ENCODE measurements at regions not wholly inside any gene's neighbourhood (a gene's known extent, or its start where the extent isn't known, plus 50 kb on each side); places are given as distances from the start of the nearest gene placed in this dataset.

DNA sequence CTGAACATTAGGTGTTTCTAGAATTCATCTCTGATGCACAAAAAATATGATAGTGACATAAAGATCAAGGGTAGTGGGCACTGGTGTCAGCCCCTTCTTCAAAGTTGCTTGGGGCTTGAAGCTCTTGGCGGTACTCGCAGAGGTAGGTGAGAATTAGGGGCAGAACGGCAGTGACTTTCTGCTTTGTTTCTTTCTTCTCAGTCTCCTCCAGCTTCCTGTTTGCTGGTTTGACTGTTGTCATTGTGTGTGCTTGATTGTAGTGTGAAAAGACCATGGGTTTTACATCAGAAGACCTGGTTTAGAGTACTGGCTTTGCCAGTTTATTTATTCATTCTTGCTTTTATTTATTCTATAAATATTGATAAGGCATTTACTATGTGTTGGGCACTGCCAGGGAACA lies 156.7 kb upstream of the PLET1 start:
- no TSS peak for BruUV-seq (replicated peaks)
- Histone ChIP-seq H3K9ac (replicated peaks; ENCODE audit: extremely low read depth, insufficient read depth, low read length) (no peak overlapping the region), H3K27me3 (ENCODE audit: control insufficient read depth in 2 of 2, insufficient read depth in 2 of 2, low read length in 2 of 2) (no peaks in the 10 kb centered on the region), H3K4me2 (ENCODE audit: insufficient read depth, low read length) (no peak overlapping the region), H3K4me1 (ENCODE audit: control insufficient read depth, extremely low read depth, insufficient read depth, low read length) (no peaks in the 10 kb centered on the region), H3K9me1 (replicated peaks; ENCODE audit: control insufficient read depth, extremely low read depth, insufficient read depth, low read length) (no peaks in the 10 kb centered on the region), H2AFZ (ENCODE audit: low read depth, low read length) (no peak overlapping the region), H3K27ac (ENCODE audit: insufficient read depth, low read depth, low read length) (no peak overlapping the region), H3K9me3 (replicated peaks; ENCODE audit: control insufficient read depth, insufficient read depth, low read length) (no peaks in the 10 kb centered on the region), H3K36me3 (ENCODE audit: control insufficient read depth in 2 of 2, extremely low read depth in 1 of 2, insufficient read depth in 2 of 2, low read length in 2 of 2) (no peaks in the 10 kb centered on the region), H3K4me3 (replicated peaks in 1 of 3; ENCODE audit: insufficient read depth in 1 of 3, low read depth in 1 of 3, low read length in 3 of 3) (no peak overlapping the region), H3K79me2 (ENCODE audit: control insufficient read depth, insufficient read depth, low read length) (no peaks in the 10 kb centered on the region), H4K20me1 (replicated peaks; ENCODE audit: control insufficient read depth, extremely low read depth, insufficient read depth, low read length) (no peaks in the 10 kb centered on the region)
- intact Hi-C loops (cut with micrococcal nuclease) = no loop called here
- no peak for FAIRE-seq
- POLR2A ChIA-PET = no interaction called here
- no peak for TF ChIP-seq GATA2 (IDR thresholded peaks at IDR 0.05; ENCODE audit: insufficient read depth, insufficient read length, low read depth, low read length)
- no peak for TF ChIP-seq POLR2AphosphoS5 (IDR thresholded peaks at IDR 0.05; ENCODE audit: insufficient read depth, low read depth, low read length)
- TF ChIP-seq, protein P1, sequence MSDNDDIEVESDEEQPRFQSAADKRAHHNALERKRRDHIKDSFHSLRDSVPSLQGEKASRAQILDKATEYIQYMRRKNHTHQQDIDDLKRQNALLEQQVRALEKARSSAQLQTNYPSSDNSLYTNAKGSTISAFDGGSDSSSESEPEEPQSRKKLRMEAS (IDR thresholded peaks at IDR 0.05; ENCODE audit: insufficient read depth, insufficient read length) = no peak
- dilution Hi-C loops (cut with MboI; ENCODE audit: extremely low pct_ligation_motif_present, low sequenced_read_pairs) = no loop called here
- CTCF ChIA-PET = no interaction called here
- DNase-seq (ENCODE audit: low read depth, low spot score) = no peak

DNA sequence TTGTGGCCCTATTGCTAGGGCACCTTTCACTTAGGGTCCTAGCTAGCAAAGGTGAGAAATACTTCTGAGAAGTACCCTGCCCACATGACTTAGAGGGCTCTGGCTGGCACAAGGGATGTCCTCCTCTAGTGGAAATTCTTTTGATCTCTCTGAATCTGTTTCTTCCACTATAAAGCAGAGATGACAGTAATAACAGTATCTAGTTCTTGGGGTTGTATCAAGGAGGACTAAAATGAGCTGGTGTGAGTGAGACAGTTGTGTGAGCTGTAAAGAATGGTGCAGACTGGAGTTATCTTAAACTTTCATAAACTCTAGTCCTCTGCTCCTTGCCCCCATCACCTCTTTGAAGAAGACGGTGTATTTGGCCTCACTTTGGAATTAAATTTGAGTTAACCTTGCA lies 157.8 kb upstream of the PLET1 start:
- intact Hi-C loops (cut with micrococcal nuclease) = no loop called here
- BruUV-seq (replicated peaks) = no TSS peak
- no peak overlapping the region for H2AFZ ChIP-seq (ENCODE audit: low read depth, low read length)
- H3K9me1 ChIP-seq (replicated peaks; ENCODE audit: control insufficient read depth, extremely low read depth, insufficient read depth, low read length) = no peaks in the 10 kb centered on the region
- ChIA-PET POLR2A (interaction anchor here (0.6 kb wide), 1 partner anchor 296 kb away, joined by 3 read pairs; no protein-coding TSS in a partner anchor), CTCF (interaction anchor here (0.8 to 1.3 kb wide), 2 partner anchors 9 to 21 kb away, joined by 3 read pairs; no protein-coding TSS in a partner anchor)
- H3K79me2 ChIP-seq (ENCODE audit: control insufficient read depth, insufficient read depth, low read length) = no peaks in the 10 kb centered on the region
- H3K4me2 ChIP-seq (ENCODE audit: insufficient read depth, low read length) = no peak overlapping the region
- H3K9me3 ChIP-seq (replicated peaks; ENCODE audit: control insufficient read depth, insufficient read depth, low read length) = no peaks in the 10 kb centered on the region
- TF ChIP-seq MYC (IDR thresholded peaks at IDR 0.05; ENCODE audit: low read depth, low read length) (no peak), GATA2 (IDR thresholded peaks at IDR 0.05; ENCODE audit: insufficient read depth, insufficient read length, low read depth, low read length) (no peak), EZH2 (IDR thresholded peaks at IDR 0.05; ENCODE audit: borderline replicate concordance, low read depth, low read length, severe bottlenecking) (no peak), POLR2AphosphoS5 (IDR thresholded peaks at IDR 0.05; ENCODE audit: insufficient read depth, low read depth, low read length) (no peak), FOS (IDR thresholded peaks at IDR 0.05; ENCODE audit: borderline replicate concordance, insufficient read depth, low read length) (no peak)
- TF ChIP-seq, protein P1 (IDR thresholded peaks at IDR 0.05; ENCODE audit: insufficient read depth, insufficient read length) = no peak
- TF ChIP-seq, protein P2, sequence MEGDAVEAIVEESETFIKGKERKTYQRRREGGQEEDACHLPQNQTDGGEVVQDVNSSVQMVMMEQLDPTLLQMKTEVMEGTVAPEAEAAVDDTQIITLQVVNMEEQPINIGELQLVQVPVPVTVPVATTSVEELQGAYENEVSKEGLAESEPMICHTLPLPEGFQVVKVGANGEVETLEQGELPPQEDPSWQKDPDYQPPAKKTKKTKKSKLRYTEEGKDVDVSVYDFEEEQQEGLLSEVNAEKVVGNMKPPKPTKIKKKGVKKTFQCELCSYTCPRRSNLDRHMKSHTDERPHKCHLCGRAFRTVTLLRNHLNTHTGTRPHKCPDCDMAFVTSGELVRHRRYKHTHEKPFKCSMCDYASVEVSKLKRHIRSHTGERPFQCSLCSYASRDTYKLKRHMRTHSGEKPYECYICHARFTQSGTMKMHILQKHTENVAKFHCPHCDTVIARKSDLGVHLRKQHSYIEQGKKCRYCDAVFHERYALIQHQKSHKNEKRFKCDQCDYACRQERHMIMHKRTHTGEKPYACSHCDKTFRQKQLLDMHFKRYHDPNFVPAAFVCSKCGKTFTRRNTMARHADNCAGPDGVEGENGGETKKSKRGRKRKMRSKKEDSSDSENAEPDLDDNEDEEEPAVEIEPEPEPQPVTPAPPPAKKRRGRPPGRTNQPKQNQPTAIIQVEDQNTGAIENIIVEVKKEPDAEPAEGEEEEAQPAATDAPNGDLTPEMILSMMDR (IDR thresholded peaks at IDR 0.05; ENCODE audit: extremely low read depth in 1 of 2, insufficient read depth in 1 of 2, low read depth in 1 of 2, low read length in 2 of 2) = no peak
- DNase-seq (ENCODE audit: low read depth, low spot score) (no peak), FAIRE-seq (no peak)
- H3K27me3 ChIP-seq (ENCODE audit: control insufficient read depth in 2 of 2, insufficient read depth in 2 of 2, low read length in 2 of 2) = no peaks in the 10 kb centered on the region
- no peak overlapping the region for H3K4me3 ChIP-seq (replicated peaks in 1 of 3; ENCODE audit: insufficient read depth in 1 of 3, low read depth in 1 of 3, low read length in 3 of 3)
- no peaks in the 10 kb centered on the region for H3K36me3 ChIP-seq (ENCODE audit: control insufficient read depth in 2 of 2, extremely low read depth in 1 of 2, insufficient read depth in 2 of 2, low read length in 2 of 2)
- H4K20me1 ChIP-seq (replicated peaks; ENCODE audit: control insufficient read depth, extremely low read depth, insufficient read depth, low read length) = no peaks in the 10 kb centered on the region
- H3K4me1 ChIP-seq (ENCODE audit: control insufficient read depth, extremely low read depth, insufficient read depth, low read length) = no peaks in the 10 kb centered on the region
- no peak overlapping the region for H3K27ac ChIP-seq (ENCODE audit: insufficient read depth, low read depth, low read length)
- H3K9ac ChIP-seq (replicated peaks; ENCODE audit: extremely low read depth, insufficient read depth, low read length) = no peak overlapping the region
- dilution Hi-C loops (cut with MboI; ENCODE audit: extremely low pct_ligation_motif_present, low sequenced_read_pairs) = no loop called here
